ENCODE measurements at regions not wholly inside any gene's neighbourhood (a gene's known extent, or its start where the extent isn't known, plus 50 kb on each side); places are given as distances from the start of the nearest gene placed in this dataset.

DNA sequence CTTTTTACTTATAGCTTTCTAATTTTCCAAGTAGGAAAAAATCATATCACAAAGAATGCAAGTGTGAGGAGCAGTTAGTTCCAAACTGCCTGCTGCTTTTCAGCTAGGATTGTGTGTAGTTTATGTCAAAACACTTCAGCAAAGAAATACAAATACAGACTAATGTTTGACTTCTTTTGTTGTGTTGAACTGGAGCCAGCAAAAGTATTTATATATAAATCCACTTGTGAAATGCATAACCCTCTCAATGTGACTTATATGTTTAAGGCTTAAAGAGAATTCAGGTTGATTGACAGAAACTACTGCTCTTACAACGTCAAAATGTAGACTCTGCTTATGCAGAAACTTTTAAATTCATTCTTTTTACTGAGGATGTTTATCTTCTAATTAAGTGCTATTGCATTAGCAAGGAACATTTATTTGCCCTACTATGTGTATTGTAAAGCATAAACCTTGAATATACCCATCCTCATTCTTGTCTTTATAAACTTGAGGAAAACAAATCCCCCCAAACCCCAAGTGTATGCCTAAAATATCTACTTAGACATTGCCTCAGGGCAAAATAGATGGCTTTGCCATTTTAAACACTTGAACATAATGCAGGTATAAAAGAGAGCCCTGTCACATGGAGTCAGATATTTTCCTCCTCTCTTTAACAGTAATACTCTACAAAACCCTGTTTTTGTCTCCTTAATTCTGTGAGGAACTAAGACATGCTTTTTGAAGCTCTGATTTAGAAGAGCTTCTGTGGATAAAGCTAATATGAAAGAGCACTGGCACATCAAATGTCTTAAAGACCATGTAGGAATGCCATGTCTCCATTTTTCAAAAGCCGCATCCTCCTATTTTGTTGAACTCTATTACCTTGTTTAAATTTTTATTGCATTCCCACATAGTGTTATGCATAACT is 302.8 kb upstream of the TBC1D5 start:
- TF ChIP-seq, protein P1, sequence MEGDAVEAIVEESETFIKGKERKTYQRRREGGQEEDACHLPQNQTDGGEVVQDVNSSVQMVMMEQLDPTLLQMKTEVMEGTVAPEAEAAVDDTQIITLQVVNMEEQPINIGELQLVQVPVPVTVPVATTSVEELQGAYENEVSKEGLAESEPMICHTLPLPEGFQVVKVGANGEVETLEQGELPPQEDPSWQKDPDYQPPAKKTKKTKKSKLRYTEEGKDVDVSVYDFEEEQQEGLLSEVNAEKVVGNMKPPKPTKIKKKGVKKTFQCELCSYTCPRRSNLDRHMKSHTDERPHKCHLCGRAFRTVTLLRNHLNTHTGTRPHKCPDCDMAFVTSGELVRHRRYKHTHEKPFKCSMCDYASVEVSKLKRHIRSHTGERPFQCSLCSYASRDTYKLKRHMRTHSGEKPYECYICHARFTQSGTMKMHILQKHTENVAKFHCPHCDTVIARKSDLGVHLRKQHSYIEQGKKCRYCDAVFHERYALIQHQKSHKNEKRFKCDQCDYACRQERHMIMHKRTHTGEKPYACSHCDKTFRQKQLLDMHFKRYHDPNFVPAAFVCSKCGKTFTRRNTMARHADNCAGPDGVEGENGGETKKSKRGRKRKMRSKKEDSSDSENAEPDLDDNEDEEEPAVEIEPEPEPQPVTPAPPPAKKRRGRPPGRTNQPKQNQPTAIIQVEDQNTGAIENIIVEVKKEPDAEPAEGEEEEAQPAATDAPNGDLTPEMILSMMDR (IDR thresholded peaks at IDR 0.05): no peak
- TF ChIP-seq MYC (IDR thresholded peaks at IDR 0.05; ENCODE audit: borderline replicate concordance, low read length) (no peak), HDAC2 (IDR thresholded peaks at IDR 0.05) (no peak), JUNB (IDR thresholded peaks at IDR 0.05) (no peak), KDM5A (IDR thresholded peaks at IDR 0.05) (no peak), RFX5 (IDR thresholded peaks at IDR 0.05) (no peak), TFCP2L1 (CRISPR knock-in tag; IDR thresholded peaks at IDR 0.05) (no peak), TP53 (CRISPR knock-in tag; IDR thresholded peaks at IDR 0.05) (no peak), CEBPB (IDR thresholded peaks at IDR 0.05) (no peak), POLR2A (IDR thresholded peaks at IDR 0.05; ENCODE audit: low read length) (no peak), NR3C1 (IDR thresholded peaks at IDR 0.05) (no peak), EP300 (IDR thresholded peaks at IDR 0.05) (no peak)
- TF ChIP-seq, protein P2, sequence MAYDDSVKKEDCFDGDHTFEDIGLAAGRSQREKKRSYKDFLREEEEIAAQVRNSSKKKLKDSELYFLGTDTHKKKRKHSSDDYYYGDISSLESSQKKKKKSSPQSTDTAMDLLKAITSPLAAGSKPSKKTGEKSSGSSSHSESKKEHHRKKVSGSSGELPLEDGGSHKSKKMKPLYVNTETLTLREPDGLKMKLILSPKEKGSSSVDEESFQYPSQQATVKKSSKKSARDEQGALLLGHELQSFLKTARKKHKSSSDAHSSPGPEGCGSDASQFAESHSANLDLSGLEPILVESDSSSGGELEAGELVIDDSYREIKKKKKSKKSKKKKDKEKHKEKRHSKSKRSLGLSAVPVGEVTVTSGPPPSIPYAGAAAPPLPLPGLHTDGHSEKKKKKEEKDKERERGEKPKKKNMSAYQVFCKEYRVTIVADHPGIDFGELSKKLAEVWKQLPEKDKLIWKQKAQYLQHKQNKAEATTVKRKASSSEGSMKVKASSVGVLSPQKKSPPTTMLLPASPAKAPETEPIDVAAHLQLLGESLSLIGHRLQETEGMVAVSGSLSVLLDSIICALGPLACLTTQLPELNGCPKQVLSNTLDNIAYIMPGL (CRISPR knock-in tag; IDR thresholded peaks at IDR 0.05; ENCODE audit: borderline replicate concordance): no peak
- TF ChIP-seq, protein P3, sequence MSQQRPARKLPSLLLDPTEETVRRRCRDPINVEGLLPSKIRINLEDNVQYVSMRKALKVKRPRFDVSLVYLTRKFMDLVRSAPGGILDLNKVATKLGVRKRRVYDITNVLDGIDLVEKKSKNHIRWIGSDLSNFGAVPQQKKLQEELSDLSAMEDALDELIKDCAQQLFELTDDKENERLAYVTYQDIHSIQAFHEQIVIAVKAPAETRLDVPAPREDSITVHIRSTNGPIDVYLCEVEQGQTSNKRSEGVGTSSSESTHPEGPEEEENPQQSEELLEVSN (IDR thresholded peaks at IDR 0.05; ENCODE audit: borderline replicate concordance, low read depth): no peak

All from A549 (cell line).